K562 (cell line): ENCODE measurements at regions not wholly inside any gene's neighbourhood (a gene's known extent, or its start where the extent isn't known, plus 50 kb on each side); places are given as distances from the start of the nearest gene placed in this dataset.

Source experiments
- ATAC-seq: fragments of 200-7000 bp; cut with Tn5 transposase; 3 replicates; pipeline ENCODE4 v1.9.1; 2020; ENCODE audit warnings: moderate library complexity
- BruUV-seq: library from RNA; stranded (reverse); fragments of 400-500 nt; replicated peaks from 2 replicates; lab custom pipeline; 2021; lab: Mats Ljungman, UMichigan
- CTCF ChIA-PET: fragments of 300-600 bp; formaldehyde crosslinking; extraction: SDS; loops from one replicate; lab custom pipeline; 2021; ENCODE audit warnings: low intra/inter-chr PET ratio; lab: Yijun Ruan, JAX
- POLR2A ChIA-PET: fragments of 300-600, 350-650 bp; sonication (Branson Sonifier 250); formaldehyde crosslinking; extraction: SDS; loops from one replicate; lab custom pipeline; 2021; ENCODE audit warnings: antibody characterized with exemption, inconsistent platforms; lab: Yijun Ruan, JAX
- DNase-seq, 4 experiments: peaks; one replicate each; pipeline versions ENCODE4 v3.0.0 to v3.0.0-alpha.2; 2011 to 2018; ENCODE audit warnings: low spot score in 3 of 4, mixed read lengths in 3 of 4; ENCODE audit errors: extremely low read depth in 1 of 4
- FAIRE-seq: peaks from 2 replicates; lab custom pipeline; 2011; peaks lifted over from hg19 to GRCh38; lab: Jason Lieb, UNC
- H2AFZ ChIP-seq: 2 replicates; pipeline ENCODE4 v1.6.0; 2011; ENCODE audit warnings: low read depth, low read length, control low read depth, inconsistent platforms
- H3K27ac ChIP-seq: fragments of 200-600 bp; 3 replicates; pipeline ENCODE4 v1.8.0; 2011; ENCODE audit warnings: low read depth, mild to moderate bottlenecking, control low read depth, inconsistent platforms, low read length, moderate library complexity, mixed read lengths; ENCODE audit errors: extremely low read depth
- H3K27me3 ChIP-seq, 2 experiments: fragments of 300-600 bp in 1 of 2; 2 replicates in 1 of 2; 3 replicates in 1 of 2; pipeline versions ENCODE4 v1.6.0 to v1.8.0; 2011; ENCODE audit warnings: inconsistent platforms in 2 of 2, low read length in 2 of 2, mild to moderate bottlenecking in 1 of 2, mixed read lengths in 1 of 2, moderate library complexity in 1 of 2; ENCODE audit not compliant: control insufficient read depth in 2 of 2, insufficient read depth in 2 of 2
- H3K36me3 ChIP-seq: fragments of 300-600 bp; 3 replicates; pipeline ENCODE4 v1.8.0; 2011; ENCODE audit warnings: mild to moderate bottlenecking, low read length, inconsistent platforms; ENCODE audit not compliant: control insufficient read depth, insufficient read depth
- H3K4me1 ChIP-seq, 2 experiments: fragments of 200-600 bp in 1 of 2; replicated peaks in 1 of 2; 2 replicates in 1 of 2; 3 replicates in 1 of 2; pipeline versions ENCODE4 v1.5.1 to v1.8.0; 2011; ENCODE audit warnings: inconsistent platforms in 2 of 2, low read length in 2 of 2, mild to moderate bottlenecking in 1 of 2, mixed read lengths in 1 of 2, moderate library complexity in 1 of 2; ENCODE audit not compliant: control insufficient read depth in 2 of 2, insufficient read depth in 2 of 2
- H3K4me2 ChIP-seq: 2 replicates; pipeline ENCODE4 v1.6.1; 2011; ENCODE audit warnings: low read length, control low read depth, inconsistent platforms, mixed read lengths; ENCODE audit not compliant: insufficient read depth
- H3K4me3 ChIP-seq: fragments of 200-600 bp; sonication (generic), shearing (Covaris generic); 2 replicates; pipeline ENCODE4 v1.5.1; 2016; ENCODE audit warnings: control low read depth, inconsistent platforms
- H3K79me2 ChIP-seq: fragments of 200-600 bp; 3 replicates; pipeline ENCODE4 v1.8.0; 2011; ENCODE audit warnings: low read length, inconsistent platforms; ENCODE audit not compliant: control insufficient read depth, insufficient read depth
- H3K9ac ChIP-seq, 2 experiments: 2 replicates each; pipeline versions ENCODE4 v1.6.0 to v1.6.1; 2011; ENCODE audit warnings: low read depth in 2 of 2, low read length in 2 of 2, control low read depth in 1 of 2, inconsistent platforms in 1 of 2, mild to moderate bottlenecking in 1 of 2, mixed read lengths in 1 of 2; ENCODE audit not compliant: insufficient read depth in 1 of 2
- H3K9me1 ChIP-seq: one replicate; pipeline ENCODE4 v1.6.0; 2011; ENCODE audit warnings: inconsistent platforms, mild to moderate bottlenecking, low read length, moderate library complexity; ENCODE audit not compliant: control insufficient read depth, insufficient read depth
- H3K9me3 ChIP-seq: replicated peaks from 2 replicates; pipeline ENCODE4 v1.5.1; 2011; ENCODE audit warnings: low read depth, low read length, inconsistent platforms; ENCODE audit not compliant: control insufficient read depth, insufficient read depth
- H4K20me1 ChIP-seq: replicated peaks from 2 replicates; pipeline ENCODE4 v1.6.1; 2011; ENCODE audit warnings: low read length, inconsistent platforms, mixed read lengths; ENCODE audit not compliant: control insufficient read depth, insufficient read depth
- CTBP1 ChIP-seq: fragments of 450-650 bp; IDR thresholded peaks from 2 replicates; pipeline ENCODE4 v1.6.1; 2016; ENCODE audit warnings: borderline replicate concordance
- JUNB ChIP-seq: fragments of 450-650 bp; formaldehyde crosslinking; conservative IDR thresholded peaks from 2 replicates; pipeline ENCODE4 v1.4.0; 2020; ENCODE audit warnings: mild to moderate bottlenecking
- KLF16 ChIP-seq: IDR thresholded peaks from 2 replicates; pipeline ENCODE4 v1.6.1; 2016; ENCODE audit warnings: antibody characterized with exemption
- MLLT1 ChIP-seq, 2 experiments: fragments of 450-650 bp; IDR thresholded peaks; 2 replicates each; pipeline ENCODE4 v1.6.1; 2016
- PTTG1 ChIP-seq: fragments of 450-650 bp; IDR thresholded peaks from 2 replicates; pipeline ENCODE4 v1.6.1; 2016; ENCODE audit warnings: low read depth, mild to moderate bottlenecking, missing genetic modification characterization, missing compliant biosample characterization
- ZNF518B ChIP-seq: fragments of 250-450 bp; sonication (Bioruptor Pico); IDR thresholded peaks from 2 replicates; pipeline ENCODE4 v1.5.0; 2021; ENCODE audit warnings: mild to moderate bottlenecking, moderate library complexity
- in situ Hi-C: fragments of 300-500 bp; cut with MboI; formaldehyde crosslinking; loops from 4 replicates; pipeline ENCODE4 v1.15.0; 2018; ENCODE audit warnings: inconsistent platforms, mixed read lengths
- intact Hi-C: fragments of 100-400 bp; cut with micrococcal nuclease; formaldehyde crosslinking; loops from 2 replicates; pipeline ENCODE4 v1.14.2; 2022

GRCh38 chr10:83078645-83079044 lies 1060.7 kb upstream of the GHITM start (continued):
- TF ChIP-seq ZNF518B (no peak), MLLT1 (IDR thresholded peaks at IDR 0.05) (no peak), CTBP1 (no peak), JUNB (CRISPR knock-in tag) (no peak), PTTG1 (tag) (no peak)
- TF ChIP-seq, all 486 proteins: peak for 0

GRCh38 chr10:83083831-83084230 lies 1055.5 kb upstream of the GHITM start:
- POLR2A ChIA-PET = no interaction called here
- no peak for ATAC-seq
- H3K36me3 ChIP-seq = no peaks in the 10 kb centered on the region
- no peaks in the 10 kb centered on the region for H3K79me2 ChIP-seq
- H2AFZ ChIP-seq = no peak overlapping the region
- FAIRE-seq = no peak
- H3K9me1 ChIP-seq = no peaks in the 10 kb centered on the region
- no peaks in the 10 kb centered on the region for H4K20me1 ChIP-seq
- BruUV-seq = no TSS peak
- in situ Hi-C loops (no loop called here), intact Hi-C loops (no loop called here)
- CTCF ChIA-PET = no interaction called here
- no peak overlapping the region for H3K9ac ChIP-seq
- no peak for DNase-seq
- H3K4me2 ChIP-seq = no peak overlapping the region
- no peaks in the 10 kb centered on the region for H3K27me3 ChIP-seq
- no peaks in the 10 kb centered on the region for H3K4me1 ChIP-seq
- no peak overlapping the region for H3K4me3 ChIP-seq
- TF ChIP-seq KLF16 = no peak
- no peaks in the 10 kb centered on the region for H3K9me3 ChIP-seq
- no peak overlapping the region for H3K27ac ChIP-seq
